ENCODE measurements at regions not wholly inside any gene's neighbourhood (a gene's known extent, or its start where the extent isn't known, plus 50 kb on each side); places are given as distances from the start of the nearest gene placed in this dataset.

DNA sequence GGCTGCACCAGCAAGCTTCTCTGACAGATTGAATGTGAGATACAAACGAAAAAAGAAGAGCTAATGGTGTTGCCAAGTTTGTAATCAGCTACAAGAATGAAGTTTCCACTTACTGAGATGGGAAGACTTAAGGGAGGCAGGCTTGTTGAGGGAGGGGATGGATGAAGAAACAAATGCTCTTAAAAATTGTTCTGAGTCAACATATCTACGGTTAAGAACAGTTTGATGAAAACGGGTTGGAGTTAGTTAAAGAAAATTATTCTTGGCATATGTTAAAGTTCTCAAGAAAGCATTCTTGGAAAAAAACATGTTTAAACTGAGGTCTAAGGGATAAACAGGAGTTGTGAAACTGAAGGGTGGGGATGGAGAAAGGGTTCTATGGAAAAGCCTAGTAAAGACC lies 816.3 kb upstream of the HS3ST1 start:
- TF ChIP-seq ZNF416 (tag by site-specific recombination; IDR thresholded peaks at IDR 0.05) = no peak
- TF ChIP-seq, protein P1, sequence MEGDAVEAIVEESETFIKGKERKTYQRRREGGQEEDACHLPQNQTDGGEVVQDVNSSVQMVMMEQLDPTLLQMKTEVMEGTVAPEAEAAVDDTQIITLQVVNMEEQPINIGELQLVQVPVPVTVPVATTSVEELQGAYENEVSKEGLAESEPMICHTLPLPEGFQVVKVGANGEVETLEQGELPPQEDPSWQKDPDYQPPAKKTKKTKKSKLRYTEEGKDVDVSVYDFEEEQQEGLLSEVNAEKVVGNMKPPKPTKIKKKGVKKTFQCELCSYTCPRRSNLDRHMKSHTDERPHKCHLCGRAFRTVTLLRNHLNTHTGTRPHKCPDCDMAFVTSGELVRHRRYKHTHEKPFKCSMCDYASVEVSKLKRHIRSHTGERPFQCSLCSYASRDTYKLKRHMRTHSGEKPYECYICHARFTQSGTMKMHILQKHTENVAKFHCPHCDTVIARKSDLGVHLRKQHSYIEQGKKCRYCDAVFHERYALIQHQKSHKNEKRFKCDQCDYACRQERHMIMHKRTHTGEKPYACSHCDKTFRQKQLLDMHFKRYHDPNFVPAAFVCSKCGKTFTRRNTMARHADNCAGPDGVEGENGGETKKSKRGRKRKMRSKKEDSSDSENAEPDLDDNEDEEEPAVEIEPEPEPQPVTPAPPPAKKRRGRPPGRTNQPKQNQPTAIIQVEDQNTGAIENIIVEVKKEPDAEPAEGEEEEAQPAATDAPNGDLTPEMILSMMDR (tag by site-specific recombination; IDR thresholded peaks at IDR 0.05) = no peak
- TF ChIP-seq SP2 (tag by site-specific recombination; IDR thresholded peaks at IDR 0.05) = no peak
- TF ChIP-seq, protein P2, sequence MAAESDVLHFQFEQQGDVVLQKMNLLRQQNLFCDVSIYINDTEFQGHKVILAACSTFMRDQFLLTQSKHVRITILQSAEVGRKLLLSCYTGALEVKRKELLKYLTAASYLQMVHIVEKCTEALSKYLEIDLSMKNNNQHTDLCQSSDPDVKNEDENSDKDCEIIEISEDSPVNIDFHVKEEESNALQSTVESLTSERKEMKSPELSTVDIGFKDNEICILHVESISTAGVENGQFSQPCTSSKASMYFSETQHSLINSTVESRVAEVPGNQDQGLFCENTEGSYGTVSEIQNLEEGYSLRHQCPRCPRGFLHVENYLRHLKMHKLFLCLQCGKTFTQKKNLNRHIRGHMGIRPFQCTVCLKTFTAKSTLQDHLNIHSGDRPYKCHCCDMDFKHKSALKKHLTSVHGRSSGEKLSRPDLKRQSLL (tag by site-specific recombination; IDR thresholded peaks at IDR 0.05) = no peak
- no peak for TF ChIP-seq ZNF621 (tag by site-specific recombination; IDR thresholded peaks at IDR 0.05)
- no peak for TF ChIP-seq ZNF530 (tag by site-specific recombination; IDR thresholded peaks at IDR 0.05; ENCODE audit: low read depth)
- TF ChIP-seq MZF1 (tag by site-specific recombination; IDR thresholded peaks at IDR 0.05; ENCODE audit: borderline replicate concordance) = no peak
- no peak for TF ChIP-seq ZNF324 (tag by site-specific recombination; IDR thresholded peaks at IDR 0.05)
- TF ChIP-seq, protein P3, sequence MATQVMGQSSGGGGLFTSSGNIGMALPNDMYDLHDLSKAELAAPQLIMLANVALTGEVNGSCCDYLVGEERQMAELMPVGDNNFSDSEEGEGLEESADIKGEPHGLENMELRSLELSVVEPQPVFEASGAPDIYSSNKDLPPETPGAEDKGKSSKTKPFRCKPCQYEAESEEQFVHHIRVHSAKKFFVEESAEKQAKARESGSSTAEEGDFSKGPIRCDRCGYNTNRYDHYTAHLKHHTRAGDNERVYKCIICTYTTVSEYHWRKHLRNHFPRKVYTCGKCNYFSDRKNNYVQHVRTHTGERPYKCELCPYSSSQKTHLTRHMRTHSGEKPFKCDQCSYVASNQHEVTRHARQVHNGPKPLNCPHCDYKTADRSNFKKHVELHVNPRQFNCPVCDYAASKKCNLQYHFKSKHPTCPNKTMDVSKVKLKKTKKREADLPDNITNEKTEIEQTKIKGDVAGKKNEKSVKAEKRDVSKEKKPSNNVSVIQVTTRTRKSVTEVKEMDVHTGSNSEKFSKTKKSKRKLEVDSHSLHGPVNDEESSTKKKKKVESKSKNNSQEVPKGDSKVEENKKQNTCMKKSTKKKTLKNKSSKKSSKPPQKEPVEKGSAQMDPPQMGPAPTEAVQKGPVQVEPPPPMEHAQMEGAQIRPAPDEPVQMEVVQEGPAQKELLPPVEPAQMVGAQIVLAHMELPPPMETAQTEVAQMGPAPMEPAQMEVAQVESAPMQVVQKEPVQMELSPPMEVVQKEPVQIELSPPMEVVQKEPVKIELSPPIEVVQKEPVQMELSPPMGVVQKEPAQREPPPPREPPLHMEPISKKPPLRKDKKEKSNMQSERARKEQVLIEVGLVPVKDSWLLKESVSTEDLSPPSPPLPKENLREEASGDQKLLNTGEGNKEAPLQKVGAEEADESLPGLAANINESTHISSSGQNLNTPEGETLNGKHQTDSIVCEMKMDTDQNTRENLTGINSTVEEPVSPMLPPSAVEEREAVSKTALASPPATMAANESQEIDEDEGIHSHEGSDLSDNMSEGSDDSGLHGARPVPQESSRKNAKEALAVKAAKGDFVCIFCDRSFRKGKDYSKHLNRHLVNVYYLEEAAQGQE (tag by site-specific recombination; IDR thresholded peaks at IDR 0.05) = no peak
- TF ChIP-seq YY2 (tag by site-specific recombination; IDR thresholded peaks at IDR 0.05) = no peak
